ENCODE measurements at regions not wholly inside any gene's neighbourhood (a gene's known extent, or its start where the extent isn't known, plus 50 kb on each side); places are given as distances from the start of the nearest gene placed in this dataset.

DNA sequence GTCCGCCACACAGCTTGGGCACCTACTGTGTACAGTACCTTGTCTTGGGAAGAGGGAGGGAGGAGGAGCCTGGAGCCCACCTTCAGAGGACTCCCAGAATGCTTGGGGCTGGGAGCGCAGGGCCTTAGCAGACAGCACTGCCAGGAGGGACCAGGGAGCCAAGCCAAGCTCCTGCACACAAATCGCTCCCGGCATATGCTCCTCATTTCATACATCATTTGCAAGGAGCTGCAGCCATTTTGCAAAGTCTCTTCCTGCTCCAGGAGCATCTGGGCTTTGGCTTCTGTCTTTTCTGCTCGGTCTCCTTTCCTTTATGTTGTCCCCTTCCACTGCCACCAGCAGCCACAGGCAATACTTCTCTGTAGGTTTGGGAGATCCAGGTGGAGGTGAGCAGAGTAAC lies 175.2 kb upstream of the ZC3H12A start:
- Histone ChIP-seq H4K5ac (ENCODE audit: insufficient read length, low read depth, low read length) (no peak overlapping the region), H2BK5ac (ENCODE audit: insufficient read length, low read length) (no peak overlapping the region), H3K27me3 (ENCODE audit: insufficient read depth, low read length) (no peaks in the 10 kb centered on the region), H3K4me1 (ENCODE audit: insufficient read depth, low read length) (no peaks in the 10 kb centered on the region), H3K27ac (ENCODE audit: insufficient read length, low read depth, low read length) (no peak overlapping the region), H2AK5ac (ENCODE audit: insufficient read length, low read length) (no peak overlapping the region), H2BK15ac (ENCODE audit: low read depth, low read length) (no peak overlapping the region), H3K14ac (ENCODE audit: insufficient read depth, low read length) (no peak overlapping the region), H3K79me2 (ENCODE audit: insufficient read depth, low read length) (no peaks in the 10 kb centered on the region), H3K18ac (ENCODE audit: insufficient read length, low read depth, low read length) (no peak overlapping the region), H2BK20ac (ENCODE audit: low read depth, low read length, poor library complexity, severe bottlenecking) (no peak overlapping the region), H2BK120ac (ENCODE audit: low read depth, low read length, poor library complexity, severe bottlenecking) (no peak overlapping the region), H2BK12ac (ENCODE audit: insufficient read length, low read depth, low read length) (no peak overlapping the region), H4K8ac (replicated peaks; ENCODE audit: insufficient read length, low read depth, low read length) (no peak overlapping the region), H3K79me1 (ENCODE audit: insufficient read depth, low read depth, low read length, poor library complexity, severe bottlenecking) (no peaks in the 10 kb centered on the region), H3T11ph (ENCODE audit: low read length) (no peak overlapping the region), H4K91ac (ENCODE audit: insufficient read length, low read depth, low read length) (no peak overlapping the region), H3K4me2 (ENCODE audit: insufficient read depth, insufficient read length, low read length) (no peak overlapping the region), H4K20me1 (ENCODE audit: control insufficient read depth, insufficient read depth, insufficient read length) (no peaks in the 10 kb centered on the region), H3K23ac (ENCODE audit: insufficient read length, low read depth, low read length) (no peak overlapping the region), H3K9me3 (ENCODE audit: control insufficient read depth, low read depth, low read length) (no peaks in the 10 kb centered on the region), H3K9ac (ENCODE audit: extremely low read depth, insufficient read length, low read length) (no peak overlapping the region), H3K4ac (ENCODE audit: low read depth, low read length) (no peak overlapping the region), H3K56ac (ENCODE audit: insufficient read length, low read depth, low read length) (no peak overlapping the region), H2AFZ (ENCODE audit: low read length) (no peak overlapping the region), H3K23me2 (ENCODE audit: insufficient read length, low read depth, low read length, poor library complexity, severe bottlenecking) (no peaks in the 10 kb centered on the region)
- Mint-ChIP-seq H3K27me3 (ENCODE audit: low read depth) (peaks cover 18% of the 10 kb centered on the region), H3K4me1 (peaks cover 7 to 8% of the 10 kb centered on the region in 2 experiments), H3K4me3 (no peak overlapping the region), H3K27ac (no peak overlapping the region; a peak in 1 of 7 replicates), H3K36me3 (ENCODE audit: insufficient read depth in 1 of 3, low read depth in 3 of 3) (no peaks in the 10 kb centered on the region), H3K9me3 (no peaks in the 10 kb centered on the region; a peak in 1 of 5 replicates)
- WGBS (ENCODE audit: extremely low coverage, insufficient read length, low lambda C conversion rate): no CpG with 5 or more reads among the region's 5 CpGs
- TF ChIP-seq CTCF (conservative IDR thresholded peaks at IDR 0.05): no peak
- DNase-seq: no peak

All from H9 (cell line).